ENCODE measurements at regions not wholly inside any gene's neighbourhood (a gene's known extent, or its start where the extent isn't known, plus 50 kb on each side); places are given as distances from the start of the nearest gene placed in this dataset.
"Not testable (repeated sequence)": the region's sequence is repeated elsewhere in the genome, so short reads cannot be mapped to it uniquely, and the experiment has no call there.

DNA sequence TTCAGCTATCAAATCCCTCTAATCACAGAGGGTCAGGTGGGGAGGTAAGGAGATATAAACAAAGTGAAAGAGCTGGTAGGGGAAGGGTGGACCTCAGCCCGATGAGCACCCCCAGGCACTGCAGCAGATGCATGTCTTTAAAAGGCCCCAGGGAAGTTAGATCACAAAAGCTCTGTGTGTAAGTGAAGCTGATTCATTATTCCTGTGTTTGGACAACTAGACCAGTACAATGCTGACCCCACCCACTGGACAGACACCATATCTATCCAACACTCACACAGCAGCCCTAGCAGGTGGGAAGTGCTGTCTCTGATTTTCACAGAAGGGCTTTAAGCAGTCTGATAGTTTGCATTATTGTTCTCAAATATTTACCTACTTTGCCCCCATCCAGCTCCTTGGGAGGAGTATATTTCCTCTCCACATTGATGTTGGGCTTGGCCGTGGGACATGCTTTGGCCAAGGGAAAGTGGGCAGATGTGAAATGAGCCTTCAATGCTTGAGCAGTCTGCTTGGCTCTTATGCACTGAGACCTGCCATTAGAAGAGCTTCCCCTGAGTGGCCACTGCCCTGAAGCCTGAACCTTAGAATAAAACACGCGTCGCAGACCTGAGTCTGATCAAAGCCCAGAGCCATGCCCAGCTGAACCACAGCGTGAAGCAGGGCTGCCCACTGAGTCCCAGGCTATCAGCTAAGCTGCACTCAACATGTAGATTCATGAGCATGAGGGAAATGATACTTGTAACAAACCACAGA is 111.4 kb downstream of the COPS8 start:
- DNase-seq, result no peak

DNA sequence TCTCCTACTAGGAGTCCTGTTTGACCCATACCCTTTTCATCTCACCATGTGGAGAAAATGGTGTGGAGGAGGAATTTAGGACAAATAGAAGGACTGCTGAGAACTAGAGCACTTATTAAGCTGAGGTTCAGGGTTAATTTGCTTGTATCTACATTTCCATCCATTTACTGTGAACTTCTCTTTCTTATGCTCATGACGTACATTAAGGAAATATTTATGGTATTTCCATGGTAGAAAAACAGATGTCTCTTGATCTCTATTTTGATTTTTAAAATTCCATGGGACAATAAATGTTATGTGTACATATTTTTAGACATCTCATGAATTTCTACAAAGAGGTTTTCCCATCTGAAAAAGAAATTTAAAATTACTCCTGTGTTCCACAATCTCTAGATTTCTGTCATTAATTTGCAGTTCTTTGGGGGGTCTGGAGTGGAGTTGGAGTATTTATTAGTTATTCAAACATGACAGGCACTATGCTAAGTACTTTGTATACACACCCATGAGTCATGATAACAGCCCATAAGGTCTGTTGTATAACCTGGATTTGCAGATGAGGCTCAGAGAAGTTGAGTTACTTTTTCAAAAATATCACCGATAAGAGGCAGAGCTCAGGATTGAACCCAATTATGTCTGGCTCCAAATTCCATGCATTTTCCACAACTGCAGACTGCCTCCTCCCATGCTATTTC is 112.6 kb downstream of the COPS8 start:
- no peak for DNase-seq

DNA sequence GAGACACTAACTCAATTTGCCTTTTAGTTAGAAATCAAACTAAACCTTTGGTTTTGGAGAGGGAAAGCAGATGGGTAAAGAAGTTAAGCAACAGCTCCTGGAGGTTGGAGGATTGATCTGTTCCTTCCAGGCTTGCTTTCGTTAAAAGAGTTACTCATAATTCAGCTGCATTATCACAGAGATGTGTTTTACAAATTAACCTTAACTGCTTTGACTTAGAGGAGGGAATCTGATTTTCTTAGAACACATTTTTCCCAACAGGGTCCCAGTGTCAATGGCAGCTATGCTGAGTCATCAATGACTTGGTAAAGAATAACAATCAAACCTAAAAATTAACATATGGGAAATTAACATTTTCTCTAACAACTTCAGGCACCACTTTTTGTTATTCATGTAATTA is 113.4 kb downstream of the COPS8 start:
- no peak for DNase-seq

DNA sequence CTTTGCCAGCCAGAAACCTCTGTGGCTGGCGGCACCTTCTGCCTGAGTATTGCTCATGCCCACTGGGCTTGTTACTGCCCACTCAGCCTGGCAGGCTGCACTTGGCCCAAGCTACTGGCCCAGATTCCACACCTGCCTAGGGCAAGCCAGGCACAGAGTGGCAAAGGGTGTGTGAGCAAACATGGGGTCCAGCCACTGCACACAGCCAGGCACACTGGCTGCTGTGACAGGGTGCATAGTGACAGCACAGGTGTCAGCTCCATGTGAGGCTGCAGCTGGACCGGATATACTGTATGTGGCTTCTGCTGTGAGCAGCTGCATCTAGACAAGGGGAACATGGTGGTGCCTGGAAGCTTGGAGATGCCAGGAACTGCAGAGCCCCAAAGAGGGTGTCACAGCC is 113.9 kb downstream of the COPS8 start:
- no peak for DNase-seq

DNA sequence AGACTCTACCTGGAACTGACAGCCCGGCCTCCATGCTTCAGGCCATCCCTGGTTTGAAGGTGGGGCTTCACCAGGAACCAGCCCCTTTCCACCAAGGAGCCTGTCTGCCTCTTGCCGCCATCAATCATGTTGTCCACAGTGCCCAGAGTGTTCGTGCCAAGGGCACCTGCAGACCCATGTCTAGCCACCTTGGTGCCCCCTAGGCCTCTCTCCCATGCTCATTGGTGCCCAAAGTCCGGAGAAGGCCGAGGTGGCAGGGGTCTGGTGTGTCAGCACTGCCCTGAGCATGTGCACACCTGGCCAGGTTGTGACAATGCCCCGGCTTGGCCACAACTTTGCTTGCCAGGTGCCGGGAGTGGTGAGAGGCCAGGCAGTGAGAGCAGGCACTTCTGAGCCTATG is 114.8 kb downstream of the COPS8 start:
- no peak for DNase-seq

DNA sequence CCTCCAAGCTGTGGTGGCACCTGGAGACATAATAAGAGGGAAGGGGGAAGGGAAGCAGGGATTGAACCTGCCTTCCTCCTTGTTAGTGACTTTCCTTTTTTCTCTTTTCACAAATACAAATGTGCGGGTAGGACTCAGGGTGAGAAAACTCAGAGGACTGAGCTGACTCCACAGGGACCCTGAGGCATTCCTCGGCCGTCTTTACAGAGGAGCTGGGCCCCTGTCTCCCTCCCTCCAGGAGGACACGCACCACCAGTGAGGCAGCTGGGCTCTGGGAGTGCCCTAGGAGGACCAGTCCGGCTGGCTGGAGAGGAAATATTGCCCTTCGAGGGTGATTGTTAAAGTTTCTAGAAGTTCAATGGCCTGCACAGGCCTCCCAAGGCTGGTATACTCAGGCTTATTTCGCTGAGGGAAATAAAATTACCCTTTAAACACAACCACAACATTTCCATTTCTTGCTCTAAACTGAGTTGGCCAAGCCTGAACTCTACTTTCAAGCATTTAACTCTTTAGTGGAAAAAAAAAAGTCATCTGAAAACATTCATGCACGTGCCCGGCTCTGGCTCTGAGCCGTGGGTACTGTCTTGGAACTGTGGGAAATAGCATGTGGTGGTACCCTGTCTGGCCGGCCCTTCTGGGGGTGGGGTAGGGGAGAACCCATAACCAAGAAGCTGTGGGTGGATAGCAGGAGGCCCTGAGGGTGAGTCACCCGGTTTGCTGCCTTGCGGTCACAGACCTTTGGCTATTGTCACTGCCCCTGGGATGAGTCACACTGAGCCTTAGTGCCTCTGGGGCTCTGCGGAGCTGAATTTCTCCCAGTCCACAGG is 116.0 kb downstream of the COPS8 start:
- DNase-seq, result no peak

DNA sequence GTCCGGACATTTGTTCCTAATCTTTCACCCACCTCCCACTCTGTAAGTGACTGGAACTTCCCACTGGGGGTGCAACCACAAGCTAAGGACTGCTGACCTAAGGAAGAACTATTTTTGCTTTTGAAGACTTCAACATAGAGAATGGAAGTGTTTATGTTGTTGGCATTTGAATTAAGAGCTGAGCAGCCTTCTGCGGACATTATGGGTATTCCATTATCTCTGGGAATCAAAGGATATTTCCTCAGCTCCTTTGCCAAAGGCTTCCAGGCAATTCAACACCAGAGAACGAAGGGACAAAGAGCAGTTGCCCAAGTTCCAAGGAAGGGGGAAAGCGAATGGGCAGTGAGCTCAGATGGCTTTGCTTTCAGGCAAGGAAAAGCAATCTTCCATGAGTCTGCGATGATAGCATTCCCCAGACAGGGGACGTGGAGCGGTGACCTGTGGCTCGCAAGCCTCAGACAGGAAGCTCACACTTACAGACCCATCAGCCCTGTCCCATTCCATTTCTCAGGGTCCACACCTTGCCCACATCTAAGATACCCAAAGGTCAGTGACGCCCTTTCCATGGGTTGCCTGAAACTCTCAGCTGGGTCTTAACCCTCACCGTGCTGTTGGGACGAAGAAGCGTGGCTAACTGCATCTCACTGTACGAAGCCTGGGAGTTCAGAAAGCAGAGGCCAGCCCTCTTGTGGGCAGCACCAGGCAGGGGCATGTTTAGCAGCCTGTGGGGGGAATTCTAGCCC is 116.8 kb downstream of the COPS8 start:
- no peak for DNase-seq

DNA sequence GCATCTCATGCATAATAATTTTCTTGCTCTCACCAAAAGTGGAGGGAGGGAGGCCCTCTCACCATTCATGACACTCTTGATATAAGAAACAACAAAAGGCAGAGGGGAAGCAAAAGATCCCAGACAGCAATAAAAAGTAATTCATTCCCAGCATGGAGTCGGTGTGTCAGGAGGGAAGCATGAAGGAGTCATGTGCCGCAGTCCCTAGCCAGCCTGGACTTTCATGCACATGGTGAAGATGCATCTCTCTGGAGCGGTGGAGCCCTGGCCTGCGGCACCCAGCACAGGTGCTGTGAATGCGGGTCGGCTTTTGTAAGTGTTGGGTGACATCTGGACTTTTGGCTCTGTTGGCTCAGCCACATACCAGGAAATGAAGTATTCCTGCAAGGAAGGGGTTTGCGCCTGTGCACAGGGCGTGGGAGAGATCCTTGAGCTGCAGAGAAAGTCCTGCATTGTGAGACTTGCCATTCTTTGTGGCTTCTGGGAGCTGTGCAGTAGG is 119.4 kb downstream of the COPS8 start:
- DNase-seq, result no peak

DNA sequence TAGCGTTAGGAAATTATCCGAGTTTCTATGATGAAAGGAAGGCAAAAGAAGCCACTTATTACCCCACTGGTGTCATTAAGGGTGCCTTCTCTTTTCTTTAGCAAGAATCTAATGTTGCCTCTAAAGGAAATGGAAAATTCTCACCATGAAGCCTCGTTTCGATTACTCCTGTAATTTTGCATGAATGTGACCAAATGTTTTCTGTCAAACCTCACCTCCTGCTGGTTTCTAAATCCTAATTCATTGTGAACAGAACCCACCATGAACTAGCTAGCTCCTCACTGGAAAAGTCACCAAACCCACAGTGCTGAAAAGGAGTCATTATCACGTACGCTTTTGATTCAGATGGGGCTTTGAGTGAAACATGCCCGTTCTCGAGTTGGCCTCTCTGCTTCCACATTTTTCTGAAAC is 119.9 kb downstream of the COPS8 start:
- no peak for DNase-seq

DNA sequence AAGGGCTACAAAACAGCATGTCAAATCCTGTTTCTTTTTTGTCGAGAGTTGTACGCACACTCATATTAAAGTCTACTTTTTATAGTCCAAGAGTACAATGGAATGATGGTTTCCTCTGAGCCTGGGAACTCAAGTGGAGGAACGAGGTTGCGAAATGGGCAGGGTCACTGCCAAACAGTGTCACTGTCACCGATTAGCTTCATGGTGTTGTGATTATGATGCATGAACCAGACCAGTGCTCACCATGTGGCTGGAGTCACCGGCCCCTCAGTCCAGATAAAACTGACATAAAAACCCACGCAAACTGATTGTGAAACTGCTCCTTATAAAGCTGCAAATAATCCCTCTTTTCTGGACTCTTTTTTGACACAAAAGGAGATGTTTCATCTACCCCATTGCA is 122.0 kb downstream of the COPS8 start:
- DNase-seq, result no peak

DNA sequence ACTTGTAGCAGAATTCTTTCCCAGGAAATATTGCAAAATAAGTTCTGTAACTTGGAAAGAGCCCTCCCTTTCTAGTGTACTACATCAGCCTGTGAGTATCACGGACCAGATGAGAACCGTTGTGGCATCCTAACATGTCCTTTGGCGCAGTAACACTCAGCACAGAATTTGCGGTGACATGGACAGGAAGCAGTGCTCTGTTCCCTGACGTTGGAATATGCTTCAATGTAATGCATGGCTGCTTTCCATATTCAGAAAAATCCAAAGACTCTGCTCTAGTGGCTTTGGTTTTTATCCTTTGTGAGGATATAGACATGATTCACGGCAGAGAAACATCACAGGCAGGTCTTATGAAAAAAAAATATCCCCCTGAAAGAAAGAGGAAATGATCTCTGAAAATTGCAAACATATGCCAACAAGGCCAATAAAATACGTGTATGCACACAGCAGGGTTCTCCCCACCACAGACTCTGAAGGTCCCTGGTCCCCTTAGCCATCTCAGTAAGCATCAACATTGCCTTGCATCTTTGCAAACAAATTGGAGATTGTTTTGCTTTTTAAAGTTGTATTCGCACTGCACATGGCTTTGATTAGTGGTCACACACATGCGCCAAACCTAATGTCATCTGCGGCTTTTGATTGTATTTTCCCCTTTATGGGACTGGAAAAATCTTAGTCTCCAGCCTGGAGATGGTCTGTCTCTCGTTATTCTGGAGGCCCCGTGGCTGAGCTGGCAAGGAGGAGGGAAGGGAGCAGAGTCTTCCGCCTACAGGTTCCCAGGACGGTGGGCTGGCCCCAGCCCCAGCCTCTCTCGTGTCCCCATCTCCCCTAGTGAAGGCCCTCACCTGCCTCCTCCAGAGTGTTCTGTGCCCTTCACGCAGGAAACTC is 122.9 kb downstream of the COPS8 start:
- DNase-seq, result no peak

DNA sequence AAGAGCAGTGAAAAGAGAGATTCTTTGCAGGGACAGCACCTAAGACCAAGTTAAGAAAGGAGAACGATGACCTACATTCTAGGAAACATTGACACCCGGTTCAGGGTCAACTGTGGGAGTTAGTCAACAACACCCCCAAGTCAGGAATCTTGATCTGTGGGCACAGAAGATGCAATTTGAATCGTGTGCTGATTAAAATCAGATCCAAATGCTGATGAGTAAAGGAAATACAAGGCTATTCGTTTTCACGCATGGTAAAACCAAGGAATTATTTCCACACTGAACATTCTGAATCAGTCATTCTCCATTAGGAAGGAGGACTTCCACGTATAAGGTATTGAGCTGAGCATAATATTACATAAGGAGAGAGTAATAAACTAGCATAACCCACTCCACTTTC is 124.2 kb downstream of the COPS8 start:
- DNase-seq, result no peak

DNA sequence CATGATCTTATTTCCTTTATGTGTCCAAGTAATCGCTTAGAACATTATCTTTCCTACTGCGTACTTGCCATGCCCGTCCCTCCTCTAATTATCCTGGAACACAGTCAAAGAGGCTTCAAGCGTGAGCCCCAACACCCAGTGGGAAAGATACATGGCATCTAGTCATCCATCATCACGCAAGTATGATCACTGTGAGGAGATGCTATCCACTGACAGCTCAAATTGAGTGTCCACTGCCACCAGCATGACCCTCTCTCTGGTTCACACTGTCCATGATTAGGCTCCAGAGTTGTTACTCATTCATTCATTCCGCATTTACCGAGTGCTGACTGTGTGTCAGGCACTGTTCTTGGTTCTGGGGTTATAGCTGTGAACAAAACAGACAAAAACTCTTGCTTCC is 124.6 kb downstream of the COPS8 start:
- no peak for DNase-seq

DNA sequence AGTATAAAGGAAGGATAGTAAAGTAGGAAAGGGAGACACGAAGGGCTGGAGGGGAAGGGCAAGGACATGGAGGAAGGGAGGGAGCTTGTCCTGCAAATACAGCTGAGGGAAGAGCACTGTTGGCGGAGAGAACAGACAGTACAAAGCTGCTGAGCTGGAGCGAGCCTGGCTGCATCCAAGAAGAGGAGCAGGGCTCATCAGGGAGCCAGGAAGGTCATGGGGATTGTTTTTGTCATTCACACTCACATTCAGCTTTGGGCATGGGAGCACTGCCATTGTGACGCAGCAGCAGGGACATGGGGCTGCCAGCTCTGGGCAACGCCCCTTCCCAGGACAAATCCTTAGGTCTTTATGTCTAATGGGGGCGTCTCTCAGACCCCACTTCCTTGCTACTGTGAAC is 125.1 kb downstream of the COPS8 start:
- no peak for DNase-seq

DNA sequence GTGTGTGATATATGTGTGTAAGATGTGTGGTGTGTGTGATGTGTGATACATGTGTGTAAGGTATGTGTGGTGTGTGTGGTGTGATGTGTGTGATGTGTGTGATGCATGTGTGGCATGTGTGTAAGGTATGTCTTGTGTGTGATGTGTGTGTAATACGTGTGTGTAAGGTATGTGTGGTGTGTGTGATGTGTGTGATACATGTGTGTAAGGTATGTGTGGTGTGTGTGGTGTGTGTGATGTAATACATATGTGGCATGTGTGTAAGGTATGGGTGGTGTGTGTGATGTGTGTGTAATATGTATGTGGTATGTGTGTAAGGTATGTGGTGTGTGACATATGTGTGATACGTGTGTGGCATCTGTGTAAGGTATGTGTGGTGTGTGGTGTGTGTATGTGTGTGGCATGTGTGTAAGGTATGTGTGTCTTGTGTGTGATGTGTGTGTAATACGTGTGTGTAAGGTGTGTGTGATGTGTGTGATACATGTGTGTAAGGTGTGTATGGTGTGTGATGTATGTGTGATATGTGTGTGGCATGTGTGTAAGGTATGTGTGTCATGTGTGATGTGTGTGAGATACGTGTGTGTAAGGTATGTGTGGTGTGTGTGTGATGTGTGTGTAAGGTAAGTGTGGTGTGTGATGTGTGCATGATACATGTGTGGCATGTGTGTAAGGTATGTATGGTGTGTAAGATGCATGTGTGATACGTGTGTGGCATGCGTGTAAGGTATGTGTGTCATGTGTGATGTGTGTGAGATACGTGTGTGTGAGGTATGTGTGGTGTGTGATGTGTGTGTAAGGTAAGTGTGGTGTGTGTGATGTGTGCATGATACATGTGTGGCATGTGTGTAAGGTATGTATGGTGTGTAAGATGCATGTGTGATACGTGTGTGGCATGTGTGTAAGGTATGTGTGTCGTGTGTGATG is 126.9 kb downstream of the COPS8 start:
- not testable (repeated sequence) for DNase-seq

DNA sequence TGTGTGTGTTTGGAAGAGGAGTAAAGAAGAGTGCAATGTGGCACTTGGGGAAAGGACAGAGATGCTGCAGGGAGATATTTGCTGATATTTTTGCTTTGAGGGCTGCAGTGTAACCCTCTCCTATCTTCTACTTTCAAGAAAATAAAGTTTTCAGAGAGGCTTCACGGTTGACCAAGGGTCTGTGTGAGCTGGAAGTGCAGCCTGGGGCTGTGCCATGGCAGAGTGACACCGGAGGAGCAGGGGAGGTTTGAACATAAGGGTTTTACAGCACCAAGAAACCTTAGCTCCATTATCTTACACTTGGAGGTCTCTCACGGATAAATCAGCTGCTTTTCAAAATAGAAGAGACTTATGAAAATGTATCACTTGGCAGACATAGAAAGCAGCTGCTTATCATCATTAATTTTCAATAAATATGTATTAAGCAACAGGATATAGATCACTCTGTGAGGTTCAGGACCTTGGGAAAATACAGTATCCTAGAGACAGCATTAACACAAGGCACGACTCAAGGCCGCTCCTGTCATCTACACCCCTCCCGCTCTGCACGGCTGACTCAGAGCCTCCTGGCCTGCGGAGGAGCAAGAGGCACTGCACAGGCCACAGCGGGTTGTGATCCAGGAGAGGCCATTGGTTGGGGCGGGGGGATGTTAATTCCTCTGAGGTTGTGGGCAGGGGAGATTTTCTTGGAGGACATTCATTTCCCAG is 127.8 kb downstream of the COPS8 start:
- DNase-seq, result no peak

DNA sequence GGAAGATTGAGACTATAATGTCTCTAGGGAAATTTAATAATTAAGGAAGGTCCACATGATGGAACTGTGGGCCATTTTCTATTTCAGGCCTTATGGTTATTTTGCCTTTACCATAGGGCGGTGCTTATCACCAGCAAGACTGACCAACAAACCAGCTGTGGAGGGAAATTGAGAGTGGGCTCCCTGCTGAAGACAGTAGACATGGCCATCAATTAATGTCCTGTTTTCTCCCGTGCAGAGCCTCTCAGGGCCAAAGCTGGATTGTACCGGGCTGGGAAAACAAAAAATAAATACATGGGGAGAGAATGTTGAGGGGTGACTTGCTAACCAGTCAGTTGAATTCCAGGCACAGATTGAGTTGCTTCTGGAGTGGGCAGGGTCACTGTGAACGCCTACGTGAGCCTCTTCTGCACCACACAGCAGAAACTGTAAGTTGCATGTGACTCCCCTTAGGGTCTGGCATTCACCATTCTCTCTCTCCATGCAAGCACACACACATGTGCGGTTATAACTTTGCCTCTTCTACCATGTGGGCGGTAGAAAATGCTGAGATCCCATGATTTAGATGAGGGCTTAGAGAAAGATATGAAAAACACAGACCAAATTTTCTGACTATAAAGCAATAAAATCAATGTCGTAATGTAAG is 128.5 kb downstream of the COPS8 start:
- no peak for DNase-seq

DNA sequence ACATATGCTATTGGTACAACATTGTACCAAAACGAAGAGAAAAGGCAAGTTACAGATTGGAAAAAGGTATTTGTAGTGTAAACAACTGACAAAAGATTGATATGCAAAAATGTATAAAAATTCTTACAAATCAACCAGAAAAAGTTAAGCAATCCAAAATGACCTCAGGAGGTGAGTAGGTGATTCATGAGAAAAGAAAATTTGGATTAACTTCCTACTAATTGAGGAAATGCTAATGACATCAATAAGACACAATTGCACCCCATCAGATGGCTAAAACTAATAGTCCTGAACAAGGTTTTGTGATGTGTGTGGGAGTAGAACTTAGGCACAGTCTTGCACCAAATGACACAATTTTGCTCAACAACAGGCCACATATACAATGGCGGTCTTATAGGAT is 129.3 kb downstream of the COPS8 start:
- DNase-seq, result no peak

DNA sequence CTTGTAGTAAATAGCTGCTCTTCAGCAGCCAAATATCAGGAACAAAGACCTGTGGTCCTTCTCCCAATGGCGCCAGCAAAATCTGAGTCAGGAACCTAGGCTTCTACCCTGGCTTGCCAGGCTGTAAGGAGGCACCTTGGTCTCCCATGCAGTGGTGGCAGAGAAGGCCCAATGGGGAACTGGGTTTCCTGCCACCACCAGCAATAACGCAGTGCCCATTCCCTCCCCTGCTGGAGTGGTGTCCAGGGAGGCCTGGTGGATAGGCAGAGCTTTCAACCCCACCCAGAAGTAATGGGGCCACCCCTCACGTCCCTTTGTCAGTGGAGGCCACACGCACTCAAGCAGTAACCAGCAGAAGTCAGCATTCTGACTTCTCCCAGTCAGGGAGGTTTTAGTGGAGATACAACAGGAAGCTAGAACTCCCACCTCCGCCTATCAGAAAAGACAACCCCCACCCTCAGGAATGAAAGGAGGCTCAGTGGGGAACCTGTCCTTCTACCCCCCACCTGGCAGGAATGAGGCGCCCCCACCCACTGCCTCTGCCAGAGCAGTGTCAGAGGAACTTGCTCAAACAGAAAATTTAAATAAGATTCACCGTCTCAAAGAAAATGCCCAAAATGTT is 132.4 kb downstream of the COPS8 start:
- no peak for DNase-seq

Data from NCI-H2107 (cell line).